Endodermal cell (in vitro differentiated cells): ENCODE measurements at regions not wholly inside any gene's neighbourhood (a gene's known extent, or its start where the extent isn't known, plus 50 kb on each side); places are given as distances from the start of the nearest gene placed in this dataset.

ENCODE experiments used
- DNase-seq: peaks from one replicate; pipeline ENCODE4 v3.0.0-alpha.2; 2017
- H3K27ac ChIP-seq: 2 replicates; pipeline ENCODE4 v1.5.1; 2013; ENCODE audit warnings: mild to moderate bottlenecking, low read depth, low read length, moderate library complexity
- H3K27me3 ChIP-seq: 2 replicates; pipeline ENCODE4 v1.6.1; 2013; ENCODE audit warnings: mild to moderate bottlenecking, low read length, moderate library complexity; ENCODE audit not compliant: insufficient read depth, control insufficient read depth, poor library complexity, severe bottlenecking
- H3K36me3 ChIP-seq: 2 replicates; pipeline ENCODE4 v1.7.0; 2013; ENCODE audit warnings: mild to moderate bottlenecking, low read length, moderate library complexity; ENCODE audit not compliant: control insufficient read depth, insufficient read depth
- H3K4me1 ChIP-seq: one replicate; pipeline ENCODE4 v1.7.0; 2013; ENCODE audit warnings: low read length; ENCODE audit not compliant: control insufficient read depth, insufficient read depth
- H3K4me3 ChIP-seq: 2 replicates; pipeline ENCODE4 v1.5.1; 2013; ENCODE audit warnings: mild to moderate bottlenecking, low read length, moderate library complexity
- H3K9ac ChIP-seq: 2 replicates; pipeline ENCODE4 v1.6.1; 2013; ENCODE audit warnings: mild to moderate bottlenecking, low read length, moderate library complexity; ENCODE audit not compliant: poor library complexity, severe bottlenecking; ENCODE audit errors: extremely low read depth
- H3K9me3 ChIP-seq: 2 replicates; pipeline ENCODE4 v1.6.1; 2013; ENCODE audit warnings: mild to moderate bottlenecking, low read length, moderate library complexity; ENCODE audit not compliant: control insufficient read depth
- H3K27ac Mint-ChIP-seq: 2 replicates; pipeline ENCODE4 v1.8.0; 2020; ENCODE audit warnings: mixed read lengths
- H3K27me3 Mint-ChIP-seq: 2 replicates; pipeline ENCODE4 v1.8.0; 2021; ENCODE audit warnings: mild to moderate bottlenecking, mixed read lengths; ENCODE audit not compliant: insufficient read depth
- H3K36me3 Mint-ChIP-seq: 2 replicates; pipeline ENCODE4 v1.8.0; 2020; ENCODE audit warnings: low read depth, mixed read lengths
- H3K4me1 Mint-ChIP-seq: 2 replicates; pipeline ENCODE4 v1.8.0; 2020; ENCODE audit warnings: mixed read lengths
- H3K4me3 Mint-ChIP-seq: 2 replicates; pipeline ENCODE4 v1.8.0; 2020; ENCODE audit warnings: mild to moderate bottlenecking, moderate library complexity, mixed read lengths
- H3K9me3 Mint-ChIP-seq: 2 replicates; pipeline ENCODE4 v1.8.0; 2020; ENCODE audit warnings: mild to moderate bottlenecking, mixed read lengths
- CTCF ChIP-seq: fragments of 200-600 bp; sonication (generic); conservative IDR thresholded peaks from 2 replicates; pipeline ENCODE4 v1.5.0; 2021; ENCODE audit warnings: antibody characterized with exemption, mild to moderate bottlenecking
- WGBS, 2 experiments: methylation state at CpG; one replicate each; pipeline versions ENCODE4 v1.1.5 to v1.1.7; 2013; ENCODE audit warnings: missing lambda C conversion rate in 2 of 2, mixed read lengths in 1 of 2; ENCODE audit not compliant: insufficient coverage in 1 of 2, insufficient read length in 1 of 2; 5-methylcytosine and 5-hydroxymethylcytosine counted together

GRCh38 chr1:82503822-82504221, 703.1 kb downstream of the ADGRL2 start:
- Mint-ChIP-seq H3K9me3 (no peaks in the 10 kb centered on the region), H3K36me3 (no peaks in the 10 kb centered on the region), H3K4me3 (no peak overlapping the region), H3K4me1 (peaks cover 8% of the 10 kb centered on the region), H3K27me3 (no peaks in the 10 kb centered on the region), H3K27ac (no peak overlapping the region)
- Histone ChIP-seq H3K9me3 (no peaks in the 10 kb centered on the region), H3K4me1 (no peaks in the 10 kb centered on the region), H3K9ac (no peak overlapping the region), H3K27ac (no peak overlapping the region), H3K36me3 (no peaks in the 10 kb centered on the region), H3K4me3 (no peak overlapping the region), H3K27me3 (no peaks in the 10 kb centered on the region)
- no peak for TF ChIP-seq CTCF
- WGBS, 2 experiments, result 96% methylated on average over 1 of the region's 1 CpG; no CpG with 5 or more reads in 1 of the 2 experiments
- DNase-seq, result no peak

- Histone ChIP-seq H3K27me3 (no peaks in the 10 kb centered on the region), H3K4me3 (no peak overlapping the region), H3K9me3 (peaks cover 30% of the 10 kb centered on the region), H3K36me3 (no peaks in the 10 kb centered on the region), H3K27ac (no peak overlapping the region), H3K4me1 (no peaks in the 10 kb centered on the region), H3K9ac (no peak overlapping the region)
- no peaks in the 10 kb centered on the region for H3K27me3 Mint-ChIP-seq
- H3K9me3 Mint-ChIP-seq, result peaks cover 33% of the 10 kb centered on the region
- no peak overlapping the region for H3K27ac Mint-ChIP-seq
- DNase-seq, result no peak
- no peak for TF ChIP-seq CTCF
- H3K36me3 Mint-ChIP-seq, result peaks cover 17% of the 10 kb centered on the region
- peaks cover 8% of the 10 kb centered on the region for H3K4me1 Mint-ChIP-seq
- H3K4me3 Mint-ChIP-seq, result no peak overlapping the region
Observed at GRCh38 chr1:82499022-82499421, 698.3 kb downstream of the ADGRL2 start.

DNA sequence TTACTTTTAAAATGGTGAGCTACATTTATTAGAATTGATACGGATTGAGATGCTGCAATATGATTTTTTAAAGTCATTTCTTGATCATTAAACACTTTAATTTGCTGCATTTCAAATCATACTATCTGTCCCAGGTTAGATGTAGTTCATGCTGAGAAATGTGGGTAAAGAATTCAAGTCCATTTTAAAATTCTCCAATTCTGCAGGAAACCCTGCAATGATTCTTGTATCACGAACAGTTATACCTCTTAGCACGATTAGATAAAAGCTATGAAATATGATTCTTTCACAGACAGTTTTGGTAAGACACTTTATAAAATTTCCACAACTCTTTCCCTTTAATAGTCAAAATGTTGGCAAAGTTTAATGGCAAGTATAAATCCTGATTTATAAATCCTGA, 693.4 kb downstream of the ADGRL2 start:
- Mint-ChIP-seq H3K9me3 (peaks cover 36% of the 10 kb centered on the region), H3K27me3 (no peaks in the 10 kb centered on the region), H3K4me3 (no peak overlapping the region), H3K4me1 (no peaks in the 10 kb centered on the region), H3K36me3 (peaks cover 17% of the 10 kb centered on the region), H3K27ac (no peak overlapping the region)
- DNase-seq, result no peak
- Histone ChIP-seq H3K27ac (no peak overlapping the region), H3K9ac (no peak overlapping the region), H3K9me3 (peaks cover 36% of the 10 kb centered on the region), H3K36me3 (no peaks in the 10 kb centered on the region), H3K4me3 (no peak overlapping the region), H3K4me1 (no peaks in the 10 kb centered on the region), H3K27me3 (no peaks in the 10 kb centered on the region)
- no peak for TF ChIP-seq CTCF
- WGBS, 2 experiments, result 67% methylated on average over 3 of the region's 3 CpGs; no CpG with 5 or more reads in 1 of the 2 experiments
